Dendritic cell treated with granulocyte-macrophage colony-stimulating factor and Interleukin-4, amounts not matched to agents 40 ng/mL and 50 ng/mL, for 4 days (primary cell): ENCODE measurements at regions not wholly inside any gene's neighbourhood (a gene's known extent, or its start where the extent isn't known, plus 50 kb on each side); places are given as distances from the start of the nearest gene placed in this dataset.

Experiments
- H3K27ac Mint-ChIP-seq: one replicate; pipeline ENCODE4 v1.8.0; 2022; ENCODE audit warnings: mild to moderate bottlenecking, mixed read lengths
- H3K27me3 Mint-ChIP-seq: one replicate; pipeline ENCODE4 v1.8.0; 2022; ENCODE audit warnings: mild to moderate bottlenecking, mixed read lengths
- H3K36me3 Mint-ChIP-seq: one replicate; pipeline ENCODE4 v1.8.0; 2022; ENCODE audit warnings: low read depth, mixed read lengths
- H3K4me1 Mint-ChIP-seq: one replicate; pipeline ENCODE4 v1.8.0; 2022; ENCODE audit warnings: low read depth, mixed read lengths
- H3K4me3 Mint-ChIP-seq: one replicate; pipeline ENCODE4 v1.8.0; 2022; ENCODE audit warnings: mild to moderate bottlenecking, moderate library complexity, mixed read lengths
- H3K9me3 Mint-ChIP-seq: one replicate; pipeline ENCODE4 v1.8.0; 2022; ENCODE audit warnings: mixed read lengths
- intact Hi-C: fragments of 100-400 bp; cut with micrococcal nuclease; formaldehyde crosslinking; loops from one replicate; pipeline ENCODE4 v1.15.0; 2022

GRCh38 chr21:38136201-38136600, 120.6 kb upstream of the KCNJ15 start:
- intact Hi-C loops: no loop called here
- Mint-ChIP-seq H3K27me3 (peaks cover 18% of the 10 kb centered on the region), H3K36me3 (no peaks in the 10 kb centered on the region), H3K4me1 (no peaks in the 10 kb centered on the region), H3K9me3 (no peaks in the 10 kb centered on the region), H3K4me3 (no peak overlapping the region), H3K27ac (no peak overlapping the region)

GRCh38 chr21:38139380-38140168, 117.2 kb upstream of the KCNJ15 start:
- peaks cover 20% of the 10 kb centered on the region for H3K27me3 Mint-ChIP-seq
- H3K4me1 Mint-ChIP-seq: no peaks in the 10 kb centered on the region
- intact Hi-C loops: no loop called here
- no peak overlapping the region for H3K27ac Mint-ChIP-seq
- H3K4me3 Mint-ChIP-seq: no peak overlapping the region
- H3K36me3 Mint-ChIP-seq: no peaks in the 10 kb centered on the region
- H3K9me3 Mint-ChIP-seq: peaks cover 17% of the 10 kb centered on the region

- no peaks in the 10 kb centered on the region for H3K4me1 Mint-ChIP-seq
- no peak overlapping the region for H3K4me3 Mint-ChIP-seq
- H3K27ac Mint-ChIP-seq: no peak overlapping the region
- peaks cover 24% of the 10 kb centered on the region for H3K9me3 Mint-ChIP-seq
- H3K27me3 Mint-ChIP-seq: peaks cover 19% of the 10 kb centered on the region
- H3K36me3 Mint-ChIP-seq: no peaks in the 10 kb centered on the region
- intact Hi-C loops: no loop called here
Measured at GRCh38 chr21:38140207-38140903, 116.4 kb upstream of the KCNJ15 start.

DNA sequence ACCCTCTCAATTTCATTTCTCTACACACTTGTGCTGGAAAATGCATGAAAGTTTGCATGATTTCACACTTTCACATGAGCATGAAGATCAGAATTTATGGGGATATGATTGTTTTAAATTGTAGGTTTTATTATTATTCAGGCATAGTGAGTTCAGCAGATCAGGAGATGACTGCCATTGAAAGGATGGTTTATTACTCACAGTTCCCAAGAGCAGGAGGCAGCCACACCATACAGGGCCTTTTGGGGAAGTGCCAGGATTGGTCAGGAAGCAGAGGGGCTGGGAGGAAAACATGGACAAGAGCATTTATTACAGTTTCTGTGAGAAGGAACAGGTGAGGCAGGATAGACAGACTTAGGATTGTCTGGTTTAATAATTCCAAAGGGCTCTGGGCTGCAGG, 114.6 kb upstream of the KCNJ15 start:
- Mint-ChIP-seq H3K4me3 (no peak overlapping the region), H3K27me3 (peaks cover 19% of the 10 kb centered on the region), H3K36me3 (no peaks in the 10 kb centered on the region), H3K4me1 (no peaks in the 10 kb centered on the region), H3K9me3 (peaks cover 30% of the 10 kb centered on the region), H3K27ac (no peak overlapping the region)
- intact Hi-C loops: no loop called here

DNA sequence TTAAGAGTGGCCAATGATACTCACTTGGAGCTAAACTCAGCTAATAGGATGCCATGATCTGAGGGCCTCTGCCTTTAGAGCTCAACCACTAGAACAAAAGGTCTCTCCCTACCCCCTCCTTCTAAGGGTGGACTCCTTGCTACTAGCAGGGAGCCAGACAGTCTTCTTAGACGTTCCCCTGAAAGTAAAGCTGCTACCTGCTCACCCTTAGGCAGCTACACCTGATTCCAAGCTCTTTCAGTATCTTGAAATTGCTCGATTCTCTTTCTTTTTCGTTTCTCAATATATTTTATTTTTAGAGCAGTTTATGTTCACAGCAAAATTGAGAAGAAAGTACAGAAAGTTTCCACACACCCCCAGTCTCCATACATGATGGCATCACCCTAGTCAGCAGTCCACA, 112.6 kb upstream of the KCNJ15 start:
- Mint-ChIP-seq H3K4me1 (no peaks in the 10 kb centered on the region), H3K27me3 (peaks cover 19% of the 10 kb centered on the region), H3K9me3 (peaks cover 30% of the 10 kb centered on the region), H3K27ac (no peak overlapping the region), H3K36me3 (no peaks in the 10 kb centered on the region), H3K4me3 (no peak overlapping the region)
- intact Hi-C loops: no loop called here

DNA sequence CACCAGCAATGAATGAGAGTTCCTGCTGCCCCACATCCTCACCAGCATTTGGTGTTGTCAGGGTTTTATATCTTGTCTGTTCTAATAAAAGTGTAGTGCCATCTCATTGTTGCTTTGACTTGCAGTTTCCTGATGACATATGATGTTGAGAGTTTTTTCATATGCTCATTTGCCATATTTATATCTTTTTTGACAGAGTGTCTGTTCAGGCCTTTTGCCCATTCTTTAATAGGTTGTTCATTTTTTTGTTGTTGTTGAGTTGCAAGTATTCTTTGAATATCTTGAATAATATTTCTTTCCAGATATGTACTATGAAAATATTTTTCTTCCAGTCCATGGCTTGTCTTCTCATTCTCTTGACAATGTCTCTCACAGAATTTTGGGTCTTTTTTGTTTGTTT, 111.7 kb upstream of the KCNJ15 start:
- Mint-ChIP-seq H3K27me3 (peaks cover 16% of the 10 kb centered on the region), H3K4me1 (no peaks in the 10 kb centered on the region), H3K27ac (no peak overlapping the region), H3K4me3 (no peak overlapping the region), H3K9me3 (peaks cover 30% of the 10 kb centered on the region), H3K36me3 (no peaks in the 10 kb centered on the region)
- intact Hi-C loops: no loop called here

- Mint-ChIP-seq H3K36me3 (no peaks in the 10 kb centered on the region), H3K4me3 (no peak overlapping the region), H3K27me3 (peaks cover 22% of the 10 kb centered on the region), H3K27ac (no peak overlapping the region), H3K9me3 (peaks cover 24% of the 10 kb centered on the region), H3K4me1 (no peaks in the 10 kb centered on the region)
- intact Hi-C loops: no loop called here
Measured at GRCh38 chr21:38147391-38147790, 109.4 kb upstream of the KCNJ15 start.

DNA sequence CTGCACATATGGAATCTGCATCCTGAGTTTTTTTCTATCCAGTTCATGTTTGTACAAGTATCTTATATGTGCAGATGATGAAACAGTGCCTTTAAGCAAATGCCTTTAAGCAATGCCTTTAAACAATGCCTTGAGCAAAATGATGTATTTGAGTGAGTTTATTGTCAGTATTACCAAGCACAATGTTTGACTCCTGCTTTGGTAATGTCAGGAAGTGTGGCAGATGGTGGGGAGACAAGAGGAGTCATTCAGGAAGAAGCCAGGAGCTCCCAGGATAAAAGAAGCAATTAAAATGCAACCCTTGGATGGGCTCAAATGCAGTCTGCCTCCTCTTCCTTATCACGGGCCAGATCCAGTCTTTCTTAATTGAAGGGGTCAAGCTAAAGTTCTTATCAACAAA, 108.7 kb upstream of the KCNJ15 start:
- Mint-ChIP-seq H3K4me1 (no peaks in the 10 kb centered on the region), H3K36me3 (no peaks in the 10 kb centered on the region), H3K27me3 (peaks cover 27% of the 10 kb centered on the region), H3K27ac (no peak overlapping the region), H3K9me3 (peaks cover 21% of the 10 kb centered on the region), H3K4me3 (no peak overlapping the region)
- intact Hi-C loops: no loop called here

GRCh38 chr21:38151021-38151645, 105.7 kb upstream of the KCNJ15 start:
- Mint-ChIP-seq H3K4me3 (no peak overlapping the region), H3K4me1 (no peaks in the 10 kb centered on the region)

DNA sequence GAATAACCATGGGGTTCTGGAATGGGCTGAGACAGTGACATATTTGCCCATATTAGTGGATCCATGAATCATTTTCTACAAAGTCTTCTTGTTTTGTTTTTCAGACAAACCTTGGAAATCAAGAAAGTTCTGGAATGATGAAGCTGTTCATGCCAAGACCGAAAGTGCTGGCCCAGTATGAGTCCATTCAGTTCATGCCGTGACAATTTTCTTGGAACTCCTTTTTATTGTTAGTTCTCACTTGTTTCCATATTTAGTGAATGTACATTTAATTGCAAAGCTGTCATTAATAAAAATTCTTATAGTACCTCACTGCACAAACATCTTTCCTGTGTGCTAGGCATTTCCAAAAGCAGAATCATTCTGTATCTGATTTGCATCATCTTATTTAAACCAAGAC, 100.6 kb upstream of the KCNJ15 start:
- Mint-ChIP-seq H3K4me3 (no peak overlapping the region), H3K27ac (no peak overlapping the region), H3K4me1 (no peaks in the 10 kb centered on the region), H3K27me3 (peaks cover 43% of the 10 kb centered on the region), H3K9me3 (no peaks in the 10 kb centered on the region), H3K36me3 (no peaks in the 10 kb centered on the region)
- intact Hi-C loops: no loop called here

More at GRCh38 chr21:38151021-38151645, 105.7 kb upstream of the KCNJ15 start:
- Mint-ChIP-seq H3K27me3 (peaks cover 34% of the 10 kb centered on the region), H3K9me3 (no peaks in the 10 kb centered on the region), H3K27ac (no peak overlapping the region), H3K36me3 (no peaks in the 10 kb centered on the region)
- intact Hi-C loops: no loop called here

DNA sequence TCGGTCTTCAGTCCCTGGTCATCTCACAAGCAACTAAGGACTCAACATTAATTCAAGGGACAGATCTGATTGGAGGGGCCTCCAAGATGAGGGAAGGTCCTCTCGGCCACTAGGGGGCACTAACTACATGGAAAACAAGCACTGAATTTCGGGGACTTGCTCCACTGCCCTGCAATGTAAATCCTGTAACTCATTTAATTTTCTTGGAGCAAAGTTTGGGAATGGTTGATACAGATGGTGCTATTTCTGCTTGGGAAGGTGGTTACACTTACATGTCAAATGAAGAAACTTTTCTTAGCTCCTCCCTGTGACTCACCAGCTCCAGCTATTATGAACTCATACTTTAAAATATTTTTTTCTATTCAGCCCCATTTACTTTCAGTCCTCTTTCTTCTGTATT, 97.4 kb upstream of the KCNJ15 start:
- Mint-ChIP-seq H3K9me3 (no peaks in the 10 kb centered on the region), H3K27ac (no peak overlapping the region), H3K36me3 (no peaks in the 10 kb centered on the region), H3K4me3 (no peak overlapping the region), H3K4me1 (peaks cover 6% of the 10 kb centered on the region), H3K27me3 (peaks cover 26% of the 10 kb centered on the region)
- intact Hi-C loops: loop anchor here (1.0 kb wide), 1 partner anchor 197 kb away; no protein-coding TSS in a partner anchor

DNA sequence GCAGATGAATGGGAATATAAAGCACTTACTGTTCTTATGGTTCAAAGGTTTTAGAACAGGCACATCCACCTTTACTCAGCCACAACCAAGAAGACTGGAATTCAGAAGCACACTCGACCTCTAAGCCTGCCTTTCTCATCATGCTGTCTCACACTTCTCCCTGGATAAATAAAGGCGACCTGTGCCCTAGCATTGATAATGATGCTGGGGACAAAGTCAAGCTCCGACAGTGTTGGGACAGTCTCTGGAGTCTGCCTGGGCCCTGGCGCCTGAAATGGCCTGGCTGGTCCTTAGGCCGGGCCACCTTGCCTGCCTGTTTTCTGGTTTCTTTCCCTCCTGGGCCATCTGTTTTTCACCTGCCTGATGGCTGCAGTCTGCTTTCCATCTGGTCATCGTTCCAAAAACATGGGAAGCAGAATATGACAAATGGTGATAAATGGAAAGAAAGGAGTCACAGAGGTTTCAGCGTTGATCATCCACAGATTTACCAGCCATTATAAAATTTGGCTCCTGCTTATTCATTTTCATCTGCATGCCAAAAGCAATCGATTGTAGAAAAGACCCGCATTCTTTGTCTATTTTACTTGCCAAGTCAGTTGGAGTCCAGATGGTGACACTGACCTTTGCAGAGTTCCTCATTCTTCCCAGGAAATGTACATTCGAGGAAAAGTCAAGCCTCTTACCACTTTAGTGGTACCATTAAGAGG, 91.2 kb upstream of the KCNJ15 start:
- Mint-ChIP-seq H3K9me3 (no peaks in the 10 kb centered on the region), H3K4me1 (peaks cover 11% of the 10 kb centered on the region), H3K27ac (no peak overlapping the region), H3K36me3 (no peaks in the 10 kb centered on the region), H3K27me3 (peaks cover 14% of the 10 kb centered on the region), H3K4me3 (no peak overlapping the region)
- intact Hi-C loops: no loop called here

DNA sequence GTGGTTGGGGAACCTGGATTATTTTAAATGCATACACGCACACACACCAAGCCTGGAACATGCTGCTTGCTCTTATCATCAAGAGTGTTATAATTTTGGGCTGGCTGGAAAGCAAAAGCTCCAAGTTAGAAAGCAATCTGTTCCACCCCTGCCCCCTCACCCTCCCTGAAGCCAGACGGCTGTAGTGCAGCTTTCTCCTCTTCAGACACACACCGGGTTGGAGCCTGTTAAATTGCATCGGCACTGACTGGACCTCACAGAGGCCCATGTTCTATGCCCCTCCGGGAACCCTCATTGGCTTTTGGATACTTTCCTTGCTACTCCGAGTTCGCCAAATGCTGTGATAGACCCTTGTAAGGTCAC, 90.6 kb upstream of the KCNJ15 start:
- Mint-ChIP-seq H3K9me3 (no peaks in the 10 kb centered on the region), H3K36me3 (no peaks in the 10 kb centered on the region), H3K27me3 (peaks cover 12% of the 10 kb centered on the region), H3K4me3 (no peak overlapping the region), H3K4me1 (peaks cover 15% of the 10 kb centered on the region), H3K27ac (no peak overlapping the region)
- intact Hi-C loops: no loop called here

- H3K27me3 Mint-ChIP-seq: peaks cover 12% of the 10 kb centered on the region
- no peaks in the 10 kb centered on the region for H3K36me3 Mint-ChIP-seq
- intact Hi-C loops: no loop called here
- peaks cover 19% of the 10 kb centered on the region for H3K4me1 Mint-ChIP-seq
- H3K9me3 Mint-ChIP-seq: no peaks in the 10 kb centered on the region
- no peak overlapping the region for H3K4me3 Mint-ChIP-seq
- no peak overlapping the region for H3K27ac Mint-ChIP-seq
Measured at GRCh38 chr21:38167345-38167744, 89.4 kb upstream of the KCNJ15 start.
